Activated gamma-delta T cell (primary cell): ENCODE measurements at regions not wholly inside any gene's neighbourhood (a gene's known extent, or its start where the extent isn't known, plus 50 kb on each side); places are given as distances from the start of the nearest gene placed in this dataset.

Experiments
- DNase-seq: peaks from one replicate; lab custom pipeline; 2025; lab: John Stamatoyannopoulos, UW

- DNase-seq, result no peak
Measured at GRCh38 chr6:105587349-105588122, 184.7 kb upstream of the PREP start.

- DNase-seq, result no peak
Measured at GRCh38 chr6:105578179-105578707, 175.4 kb upstream of the PREP start.

DNA sequence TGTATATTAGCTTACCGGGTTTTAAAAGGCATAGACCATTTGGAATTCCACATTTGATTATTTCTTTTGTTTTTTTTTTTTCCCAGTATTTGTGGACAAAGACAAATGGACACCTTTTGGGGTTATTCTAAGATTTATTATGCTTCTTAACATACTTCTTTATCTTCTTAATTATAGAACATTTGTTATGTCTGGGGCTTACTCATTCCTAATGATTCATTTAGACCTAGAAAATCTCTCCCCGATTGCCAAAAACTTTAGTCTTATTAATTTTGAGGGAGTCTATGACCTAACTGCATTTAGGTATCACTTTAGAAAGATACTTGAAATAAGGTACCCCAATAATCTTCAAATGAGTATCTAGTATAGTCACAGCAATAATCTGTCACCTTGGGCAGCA is 170.7 kb upstream of the PREP start:
- DNase-seq, result no peak

DNA sequence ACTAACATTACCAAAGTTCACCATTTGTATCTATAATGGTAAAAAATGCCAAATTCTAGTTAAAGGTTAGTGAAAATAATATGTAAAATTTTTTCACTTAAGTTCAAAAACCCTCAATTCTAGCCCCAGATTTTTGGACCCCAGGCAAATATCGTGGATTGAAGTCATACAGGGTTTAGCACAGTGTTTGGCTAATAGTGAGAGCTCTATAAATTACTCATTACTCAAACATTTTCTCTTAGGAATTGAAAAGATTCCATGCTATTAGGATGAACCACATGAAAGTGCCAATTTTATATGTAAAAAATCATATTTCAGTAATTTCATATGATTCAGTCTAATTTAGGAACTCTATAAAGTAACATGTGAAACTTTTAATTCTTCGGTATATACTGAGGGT is 170.3 kb upstream of the PREP start:
- no peak for DNase-seq

DNA sequence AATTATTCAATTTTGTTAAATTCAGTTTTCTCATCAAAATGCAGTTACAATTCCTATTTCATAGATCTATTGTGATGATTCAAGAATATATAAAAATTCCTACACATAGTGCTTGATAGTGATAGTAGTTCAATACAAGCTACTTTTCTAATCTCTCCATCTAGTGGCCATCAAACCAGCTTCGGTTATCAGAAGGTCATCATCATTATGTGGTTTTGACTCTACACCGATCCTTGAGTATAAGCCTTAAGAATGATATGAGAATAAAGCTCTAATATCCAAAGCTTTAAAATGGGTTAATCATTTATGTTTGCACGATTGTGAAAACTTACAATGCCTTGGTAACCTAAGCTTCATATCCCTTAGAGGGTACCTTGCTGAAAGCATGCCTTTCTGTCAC is 167.5 kb upstream of the PREP start:
- DNase-seq, result no peak

DNA sequence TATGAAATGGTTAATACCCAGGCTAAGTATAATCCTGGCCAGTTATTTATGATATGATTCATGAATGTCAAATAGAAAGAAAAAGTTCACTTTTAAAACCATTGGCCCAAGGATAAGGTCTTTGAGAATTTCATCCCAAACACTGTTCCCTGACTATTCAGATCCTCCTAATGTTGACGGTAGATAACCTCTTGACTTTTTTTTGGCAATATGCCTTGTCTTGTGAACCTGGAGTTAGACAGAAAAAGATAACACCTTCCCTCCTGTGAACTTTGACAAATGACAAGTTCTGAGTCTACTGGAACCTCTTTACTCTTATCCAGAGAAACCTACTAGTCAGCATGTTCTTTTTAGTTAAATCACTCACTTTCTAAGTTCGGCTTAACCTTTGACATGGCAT is 166.8 kb upstream of the PREP start:
- DNase-seq, result no peak

DNA sequence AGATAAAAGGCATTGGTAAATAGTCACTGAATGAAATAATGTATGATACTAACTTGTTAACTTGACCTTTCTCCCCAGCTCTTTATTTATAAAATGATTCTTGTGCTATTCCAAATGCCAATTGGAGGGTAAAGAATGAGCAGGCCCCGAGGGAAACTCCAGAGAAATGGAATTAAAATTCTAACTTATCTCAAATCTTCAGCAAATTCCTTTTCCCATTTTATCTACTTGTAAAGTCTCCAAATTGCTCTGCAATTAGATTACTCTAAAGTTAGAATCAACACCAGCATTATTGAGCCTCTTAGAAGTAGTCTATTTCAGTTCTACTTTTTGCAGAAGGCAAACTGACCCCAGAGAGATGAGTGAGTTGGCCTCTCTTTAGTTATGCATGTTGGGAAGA is 165.9 kb upstream of the PREP start:
- no peak for DNase-seq

DNA sequence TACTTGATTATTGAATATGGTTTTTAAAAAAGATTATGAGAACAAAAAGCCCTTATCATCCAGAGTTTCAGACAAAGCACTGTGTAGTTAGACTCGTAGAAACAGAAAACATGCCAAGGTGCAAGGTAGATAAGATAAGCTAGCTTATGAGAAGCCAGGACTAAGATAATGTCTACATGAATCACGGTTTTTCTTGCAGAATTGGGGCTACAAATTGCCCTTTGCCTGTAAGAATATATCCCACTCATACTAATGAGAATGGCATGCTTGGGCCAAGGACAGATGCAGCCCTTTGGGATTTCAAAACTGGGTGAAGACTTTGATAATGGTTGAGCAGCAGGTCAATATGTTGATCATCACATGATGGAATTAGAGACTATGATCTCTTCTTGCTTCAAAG is 165.3 kb upstream of the PREP start:
- no peak for DNase-seq

DNA sequence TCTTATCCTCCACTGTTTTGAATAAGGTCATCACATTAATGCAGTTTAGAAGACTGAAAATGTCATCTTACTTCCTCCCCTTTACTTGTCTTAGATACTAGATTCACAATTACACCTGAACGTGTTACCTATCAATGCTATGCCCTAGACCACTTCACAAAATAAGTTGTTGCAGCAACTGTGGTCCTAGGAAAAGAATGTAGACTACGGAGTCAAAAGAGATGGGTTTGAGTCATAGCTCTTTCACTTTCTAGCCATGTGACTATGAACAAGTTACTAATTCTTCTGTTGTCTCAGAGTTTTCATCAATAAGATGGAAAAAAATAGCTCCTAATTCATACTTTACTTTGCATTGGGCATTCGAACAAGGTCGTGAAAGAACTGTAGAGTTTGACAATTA is 164.3 kb upstream of the PREP start:
- no peak for DNase-seq

GRCh38 chr6:105566503-105566902 is 163.6 kb upstream of the PREP start:
- DNase-seq, result no peak

DNA sequence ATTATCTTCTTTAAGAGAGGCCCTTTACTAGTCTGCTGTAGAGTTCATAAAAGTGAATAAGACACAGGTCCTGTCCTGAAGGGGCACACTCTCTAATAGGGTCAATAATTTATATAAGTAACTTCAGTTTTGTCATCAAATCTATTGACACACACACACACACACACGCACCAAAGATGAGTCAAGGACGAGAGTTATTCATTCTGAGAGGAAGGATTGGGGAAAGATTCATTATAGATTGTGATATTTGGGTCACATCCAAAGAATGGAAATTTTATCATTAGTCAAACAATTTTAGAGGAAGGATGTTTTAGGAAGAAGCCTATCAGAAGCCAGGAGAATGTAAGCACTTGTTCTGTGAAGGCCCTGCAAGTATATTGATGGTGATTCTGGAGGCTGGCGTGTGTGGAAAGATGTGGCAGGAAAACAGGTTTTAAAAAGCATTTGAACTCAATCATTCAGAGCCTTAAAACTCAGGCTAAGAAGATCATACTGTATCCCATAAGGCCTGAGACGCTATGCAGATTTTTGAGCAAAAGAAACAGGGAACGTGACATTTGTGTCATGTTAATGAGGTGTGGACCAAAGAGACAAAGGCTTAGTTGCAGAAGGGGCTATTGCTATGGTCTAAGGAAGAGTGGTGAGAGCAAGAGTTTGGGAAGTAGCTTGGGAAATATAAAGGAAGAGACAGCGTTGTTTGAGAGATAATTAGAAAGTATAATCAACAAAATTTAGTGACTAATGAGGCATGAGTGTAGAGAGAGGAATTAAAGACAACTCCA is 161.4 kb upstream of the PREP start:
- DNase-seq, result no peak

DNA sequence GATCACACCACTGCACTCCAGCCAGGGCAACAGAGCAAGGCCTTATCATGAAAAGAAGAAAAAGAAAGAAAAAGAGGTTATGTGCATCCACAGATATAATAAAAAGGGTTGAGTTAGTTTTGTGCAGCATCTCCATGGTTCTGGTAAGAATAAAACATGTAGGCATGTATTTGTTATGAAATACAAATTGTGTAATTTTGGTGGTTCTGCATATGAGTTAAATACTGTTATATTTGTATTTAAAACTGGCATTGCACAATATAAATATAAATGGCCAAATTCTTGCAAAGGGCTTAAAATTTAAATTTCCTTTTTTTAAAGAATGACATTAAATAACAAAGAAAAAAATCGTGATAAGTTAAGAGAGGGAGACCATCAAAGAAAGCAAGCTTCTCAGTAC is 159.1 kb upstream of the PREP start:
- DNase-seq, result no peak

DNA sequence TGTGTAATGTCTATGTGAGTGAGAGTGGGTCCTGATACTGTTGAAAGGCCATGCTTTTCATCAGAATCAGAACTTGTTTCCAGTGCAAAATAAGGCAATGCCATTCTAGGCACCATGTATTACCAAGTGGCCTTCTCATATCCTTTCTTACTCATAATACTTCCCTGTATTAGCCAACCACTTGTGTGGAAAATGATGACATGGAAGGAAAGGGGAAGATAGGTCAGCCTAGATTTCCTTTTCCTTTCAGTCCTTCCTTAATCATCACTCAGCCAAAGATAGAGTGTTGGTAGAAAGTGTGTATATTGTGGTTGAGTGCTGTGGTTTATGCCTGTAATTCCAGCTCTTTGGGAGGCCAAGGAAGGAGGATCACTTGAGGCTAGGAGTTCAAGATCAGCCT is 158.6 kb upstream of the PREP start:
- no peak for DNase-seq

GRCh38 chr6:105560611-105561066 is 157.8 kb upstream of the PREP start:
- no peak for DNase-seq

- DNase-seq, result no peak
Measured at GRCh38 chr6:105557291-105557690, 154.4 kb upstream of the PREP start.

GRCh38 chr6:105553171-105553570 is 150.3 kb upstream of the PREP start:
- DNase-seq, result no peak

GRCh38 chr6:105550955-105551620 is 148.2 kb upstream of the PREP start:
- no peak for DNase-seq

- no peak for DNase-seq
Measured at GRCh38 chr6:105546754-105547153, 143.9 kb upstream of the PREP start.

GRCh38 chr6:105545947-105546731 is 143.3 kb upstream of the PREP start:
- DNase-seq, result no peak

- no peak for DNase-seq
Measured at GRCh38 chr6:105545228-105545920, 142.5 kb upstream of the PREP start.

DNA sequence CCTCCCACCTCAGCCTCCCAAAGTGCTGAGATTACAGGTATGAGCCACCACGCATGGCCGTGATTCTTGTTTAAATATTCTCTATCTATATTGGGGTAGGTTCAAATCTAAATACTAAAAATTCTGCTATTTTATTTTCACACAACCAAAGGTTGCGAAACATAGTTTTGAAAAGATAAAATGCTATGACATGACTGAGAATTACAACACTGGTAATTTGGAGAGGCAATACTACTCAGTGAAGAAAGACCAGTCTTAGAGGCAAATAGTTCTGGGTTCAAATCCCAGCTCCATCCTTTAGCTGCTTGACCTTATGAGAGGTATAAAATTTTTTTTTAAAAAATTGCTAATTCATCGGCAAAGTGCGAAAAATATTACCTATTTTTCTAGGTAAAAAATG is 137.0 kb upstream of the PREP start:
- no peak for DNase-seq
